HG03439 (cell line): ENCODE measurements at regions not wholly inside any gene's neighbourhood (a gene's known extent, or its start where the extent isn't known, plus 50 kb on each side); places are given as distances from the start of the nearest gene placed in this dataset.

Source experiments
- ATAC-seq: cut with Tn5 transposase; IDR thresholded peaks from one replicate; pipeline ENCODE4 v1.9.1; 2021; ENCODE audit warnings: mild to moderate bottlenecking, moderate library complexity; ENCODE audit not compliant: unreplicated experiment

DNA sequence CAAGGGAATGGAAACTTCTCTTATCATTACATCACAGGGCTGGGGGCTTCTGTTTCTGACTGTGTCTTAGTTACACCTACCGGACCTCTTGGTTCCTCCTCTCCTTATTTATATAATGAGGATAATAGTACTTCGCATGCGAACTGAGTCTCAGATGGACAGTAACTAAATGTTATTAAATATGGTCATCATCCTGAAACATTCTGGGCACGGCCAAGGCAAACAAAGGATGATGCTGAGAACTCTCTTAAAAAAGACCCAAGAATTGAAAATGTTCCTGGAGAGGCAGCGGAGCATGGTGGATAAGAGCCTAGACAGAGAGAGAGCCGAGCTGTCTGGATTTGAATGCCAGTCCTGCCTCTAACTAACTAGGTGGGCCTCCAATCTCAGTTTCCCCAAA, 119.8 kb upstream of the SASH1 start:
- ATAC-seq: no peak

DNA sequence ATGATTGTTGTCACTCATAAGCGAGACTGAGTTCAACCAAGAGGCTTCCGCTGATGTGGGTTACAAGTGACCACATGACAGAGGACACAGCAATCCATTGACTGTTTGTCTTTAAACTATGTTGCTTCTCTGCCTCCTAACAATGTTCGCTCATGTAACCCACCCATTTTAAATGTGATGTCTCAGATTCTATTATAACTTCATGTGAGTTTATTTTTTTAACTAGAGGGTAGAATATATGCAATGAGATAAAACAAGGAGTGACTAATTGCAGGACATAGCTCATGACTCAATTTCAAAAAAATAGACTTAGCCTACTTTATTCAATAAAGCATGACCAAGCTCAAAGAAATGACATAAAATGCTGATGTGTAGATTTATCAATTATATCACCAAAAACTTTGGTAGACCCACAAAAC, 119.2 kb upstream of the SASH1 start:
- no peak for ATAC-seq

DNA sequence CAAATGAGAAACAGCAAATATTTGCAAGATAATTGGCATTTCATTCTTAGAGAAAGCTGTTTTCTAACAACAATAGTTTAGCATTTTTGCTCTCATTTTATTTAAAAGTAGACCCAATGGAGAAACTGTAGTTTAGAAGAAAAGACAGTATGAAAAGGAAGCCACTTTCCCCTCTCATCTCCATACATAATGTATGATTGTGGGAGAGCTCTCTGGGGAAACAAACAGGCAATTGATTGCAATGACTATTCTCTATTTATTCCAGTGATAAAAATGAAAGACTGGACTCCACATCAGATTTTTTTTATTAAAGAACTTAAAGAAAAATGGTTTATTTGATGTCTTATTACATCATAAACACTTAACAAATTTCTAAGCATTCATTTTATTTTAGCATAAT, 116.8 kb upstream of the SASH1 start:
- no peak for ATAC-seq

DNA sequence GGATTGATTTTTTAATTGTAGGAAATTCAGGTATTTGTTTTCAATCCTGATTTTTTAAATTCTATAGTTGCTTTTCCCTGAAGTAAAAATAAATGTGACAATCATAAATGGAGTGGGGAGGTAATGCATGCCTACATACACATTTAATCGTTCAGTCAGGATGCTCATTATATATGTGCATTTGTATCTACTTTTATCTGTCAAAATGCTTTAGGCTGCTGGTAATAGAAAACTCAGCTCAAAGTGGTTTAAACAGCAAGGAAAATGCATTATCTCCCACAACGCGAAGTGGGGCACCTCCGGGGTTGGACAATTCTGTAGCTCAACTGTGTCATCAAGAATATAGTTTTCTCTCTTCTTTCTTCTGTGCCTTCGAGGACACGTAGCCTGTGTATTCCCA, 116.4 kb upstream of the SASH1 start:
- no peak for ATAC-seq

DNA sequence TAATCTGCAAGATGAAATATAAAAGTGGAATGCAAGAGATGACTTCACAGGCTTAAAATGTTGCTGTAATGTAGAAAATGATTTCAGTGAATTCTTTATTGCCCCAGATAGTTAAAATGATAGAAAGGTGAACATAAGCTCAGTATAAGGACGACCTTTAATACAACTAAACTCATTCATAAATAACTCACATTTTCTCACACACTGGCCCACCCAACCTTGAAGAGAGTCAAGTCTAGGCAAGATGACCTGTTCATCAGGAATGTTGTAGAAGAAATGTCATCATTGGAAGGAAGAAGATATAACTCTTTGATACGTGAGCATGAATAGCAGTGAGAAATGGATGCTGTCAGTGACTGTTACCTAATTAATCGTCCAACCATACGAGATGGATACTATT, 111.1 kb upstream of the SASH1 start:
- no peak for ATAC-seq

DNA sequence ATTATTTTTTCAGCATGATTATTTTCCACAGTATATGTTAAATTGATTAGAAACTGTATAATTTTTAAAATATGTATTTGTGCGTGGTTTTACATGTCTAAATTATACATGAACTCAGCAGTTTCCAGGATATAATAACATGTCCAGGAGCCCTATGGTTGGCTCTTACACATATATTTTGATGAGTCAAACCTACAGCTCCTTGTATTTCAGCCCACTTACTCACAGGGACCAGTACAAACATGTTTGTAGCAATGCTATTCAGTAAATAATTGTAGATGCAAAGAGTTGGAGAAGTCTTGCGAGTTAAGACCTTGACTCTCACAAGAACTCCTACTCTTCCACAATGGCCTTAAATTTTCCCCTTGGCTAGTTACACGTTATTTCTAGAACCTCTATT, 107.2 kb upstream of the SASH1 start:
- no peak for ATAC-seq

DNA sequence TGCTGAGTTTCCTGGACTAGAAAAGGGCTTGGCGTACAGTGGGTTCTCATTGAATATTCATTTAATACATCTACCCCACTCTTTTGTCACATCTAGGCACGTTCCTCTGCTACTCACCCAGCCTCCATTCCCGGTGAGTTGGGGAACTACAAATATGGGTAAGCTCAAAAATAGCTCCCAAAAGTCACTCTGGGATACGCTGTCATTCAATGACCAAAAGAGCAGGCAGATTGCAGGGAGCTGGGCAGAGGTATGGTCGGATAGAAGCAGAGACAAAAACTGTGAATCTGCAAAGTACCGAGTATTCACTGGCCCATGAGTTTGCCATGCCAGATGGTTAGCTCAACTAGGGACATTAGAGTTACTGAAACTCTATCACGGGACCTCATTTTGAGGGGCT, 103.9 kb upstream of the SASH1 start:
- no peak for ATAC-seq

DNA sequence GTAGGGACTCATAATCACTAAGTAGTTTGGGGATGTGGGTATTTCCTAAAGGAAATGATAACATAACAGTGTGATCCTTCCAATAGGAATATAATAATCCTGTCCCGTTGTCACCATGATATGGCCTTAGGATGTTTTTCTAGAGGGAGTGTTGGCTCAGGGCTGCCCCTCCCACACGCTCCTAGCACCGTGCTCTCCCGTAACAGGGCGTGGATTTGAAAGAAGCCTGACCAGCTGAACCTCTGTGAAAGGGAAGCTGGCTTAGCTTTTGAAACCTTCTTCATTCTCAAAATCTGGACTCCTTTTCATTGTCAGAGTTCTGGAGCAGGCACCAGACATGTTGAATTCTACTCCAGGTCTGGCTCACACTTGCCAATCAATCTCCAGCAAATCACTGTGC, 103.4 kb upstream of the SASH1 start:
- ATAC-seq: no peak

DNA sequence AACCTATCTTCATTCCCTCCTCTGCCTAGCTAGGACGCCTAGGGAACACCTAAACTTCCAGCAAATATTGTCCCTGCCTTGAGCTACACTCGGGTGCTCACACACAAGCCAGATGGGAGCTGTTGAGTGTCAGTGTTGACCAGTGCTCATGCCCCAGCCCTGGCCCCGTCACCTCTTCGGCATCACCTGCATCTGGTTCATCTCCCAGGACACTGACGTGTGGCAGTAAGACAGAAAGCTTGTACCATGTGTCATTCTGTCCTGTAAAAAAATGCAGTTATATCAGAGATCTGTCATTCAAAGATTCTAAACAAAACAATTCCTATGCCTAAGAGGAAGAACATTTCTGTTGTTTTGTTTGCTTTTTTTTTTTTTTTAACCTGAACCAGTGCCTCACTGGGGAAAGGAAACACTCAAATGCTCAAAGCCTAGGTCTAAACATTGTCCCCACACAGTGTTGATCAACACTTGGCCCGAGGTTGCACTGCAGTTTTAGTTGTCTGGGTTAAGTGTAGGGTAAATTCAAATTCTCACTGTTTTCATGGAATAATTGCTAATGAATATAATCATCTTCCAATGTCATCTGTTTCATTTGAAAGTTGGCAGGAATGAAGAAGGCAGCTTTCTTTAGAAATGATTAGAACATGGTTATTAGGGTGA, 102.7 kb upstream of the SASH1 start:
- ATAC-seq: no peak

DNA sequence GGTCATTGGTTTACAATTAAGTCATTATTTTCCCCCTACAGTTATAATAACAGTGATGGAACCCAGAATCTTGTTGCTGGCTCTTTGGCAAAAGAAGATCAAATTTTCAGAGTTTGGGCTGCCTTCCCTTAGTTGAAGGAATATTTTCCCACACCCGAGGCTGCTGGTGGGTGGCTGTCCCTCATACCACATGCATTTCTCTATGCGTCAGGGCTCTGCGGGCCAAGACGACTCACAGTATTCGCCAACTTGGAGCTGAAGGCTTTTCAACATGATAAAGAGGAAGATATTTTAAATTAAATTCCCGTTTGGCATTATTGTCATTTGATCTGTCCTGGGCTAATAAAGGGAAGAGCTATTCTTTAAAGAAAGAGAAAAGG, 102.2 kb upstream of the SASH1 start:
- ATAC-seq: no peak

DNA sequence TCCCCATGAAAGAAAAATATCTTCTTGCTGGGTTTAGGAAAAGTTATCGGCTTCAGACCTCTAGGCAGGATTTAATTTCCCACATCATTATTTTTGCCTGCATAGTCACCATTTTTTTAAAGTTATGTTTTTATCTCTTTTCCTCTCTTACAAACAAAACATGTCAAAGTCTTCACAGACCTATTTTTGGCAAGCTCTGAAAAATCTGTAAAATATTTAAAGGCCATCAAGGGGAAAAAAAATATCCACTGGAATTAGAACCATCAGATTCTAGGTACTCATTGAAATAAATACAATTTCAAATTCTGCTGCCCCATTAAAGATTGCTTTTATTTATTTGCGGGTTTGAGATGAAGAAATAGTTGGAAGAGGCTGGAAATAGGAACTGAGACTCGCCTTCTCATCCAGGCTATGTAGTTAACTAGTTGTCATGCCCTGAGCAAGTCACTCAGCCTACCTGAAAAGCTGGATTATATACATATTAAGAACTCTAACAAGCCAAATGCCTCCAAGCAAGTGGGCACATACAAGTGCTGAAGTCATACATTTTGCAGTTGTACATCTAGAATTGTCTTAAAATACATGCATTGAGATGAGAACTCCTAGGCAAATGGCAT, 101.7 kb upstream of the SASH1 start:
- ATAC-seq: no peak

DNA sequence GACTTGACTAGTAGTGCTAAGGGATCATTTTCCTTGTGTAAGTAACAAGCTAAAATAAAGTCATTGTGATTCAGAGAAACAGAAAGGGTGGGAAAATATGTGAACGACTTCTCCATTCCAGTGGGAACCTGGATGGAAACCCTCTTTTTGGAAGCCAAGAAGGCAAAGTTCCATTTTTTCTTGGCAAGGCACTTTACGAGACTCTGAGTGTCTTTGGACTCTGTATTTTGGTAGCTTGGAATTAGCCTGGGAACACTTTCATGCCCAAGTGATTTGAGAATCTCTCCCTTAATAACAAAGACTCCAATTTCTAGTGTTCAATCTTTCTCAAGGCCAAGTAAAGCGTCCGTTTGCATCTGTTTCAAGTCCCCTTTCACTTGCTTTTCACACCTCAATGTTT, 100.5 kb upstream of the SASH1 start:
- no peak for ATAC-seq

DNA sequence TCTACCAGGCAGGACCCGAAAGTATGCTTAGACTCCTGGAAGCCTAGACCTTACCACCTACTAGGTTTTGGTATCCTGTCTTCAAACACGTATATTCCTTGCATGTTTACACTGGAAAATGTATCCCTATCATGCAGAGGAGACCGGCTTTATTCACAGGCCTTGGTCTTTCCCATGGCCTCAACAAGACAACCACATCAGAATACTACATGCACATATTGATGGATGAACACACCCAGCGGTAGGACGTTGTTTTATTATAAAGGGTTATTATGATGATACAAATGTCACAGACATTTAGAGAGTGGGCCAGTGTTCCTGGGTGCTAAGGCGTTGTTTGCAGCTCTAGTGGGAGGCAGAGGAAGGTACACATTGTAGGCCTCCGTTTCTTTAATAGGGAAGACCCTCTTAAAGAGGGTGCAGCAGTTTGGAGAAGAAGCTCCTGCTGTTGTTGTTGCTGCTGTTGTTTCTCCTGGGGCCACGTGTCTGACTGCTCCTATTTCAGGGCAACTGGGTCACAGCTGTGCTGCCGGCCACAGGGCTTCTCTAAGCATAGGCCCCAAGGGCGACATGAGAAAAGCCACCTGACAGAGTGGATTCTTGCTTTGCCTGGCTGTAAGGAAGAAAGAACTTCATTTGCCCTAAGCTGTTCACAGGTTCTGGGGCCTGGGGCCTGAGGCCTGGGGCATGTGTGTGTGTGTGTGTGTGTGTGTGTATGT, 98.3 kb upstream of the SASH1 start:
- ATAC-seq: no peak

DNA sequence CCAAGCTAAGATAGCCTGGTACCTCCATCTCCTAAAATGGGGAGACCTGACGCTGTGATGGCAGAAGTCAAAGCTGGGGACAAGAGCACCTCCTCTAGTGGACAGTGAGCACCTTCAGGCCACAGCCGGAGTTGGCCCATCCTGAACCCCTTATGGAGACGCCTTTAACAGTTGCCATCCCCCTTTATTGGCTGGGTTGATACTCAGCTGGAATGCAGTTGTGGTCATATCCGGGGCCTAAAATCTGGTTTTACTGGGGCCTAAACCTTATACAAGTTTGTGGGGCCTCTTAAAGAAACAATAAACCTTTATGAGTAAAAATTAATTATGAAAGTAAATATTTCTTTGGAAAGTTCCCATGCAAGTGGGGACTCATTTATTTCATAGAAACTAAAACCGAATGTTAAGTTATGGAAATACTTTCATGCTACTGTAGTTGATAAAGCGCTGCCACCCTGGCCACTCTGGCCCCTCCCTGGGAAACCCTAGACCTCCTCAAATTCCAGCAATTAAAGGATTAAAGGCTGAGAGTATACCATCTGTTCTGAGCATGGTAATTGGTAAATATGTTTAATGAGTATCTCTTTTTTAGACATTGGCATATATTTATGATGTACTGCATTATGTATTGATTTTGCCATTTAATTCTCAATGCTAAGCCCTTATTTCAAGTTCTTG, 95.1 kb upstream of the SASH1 start:
- ATAC-seq: no peak

DNA sequence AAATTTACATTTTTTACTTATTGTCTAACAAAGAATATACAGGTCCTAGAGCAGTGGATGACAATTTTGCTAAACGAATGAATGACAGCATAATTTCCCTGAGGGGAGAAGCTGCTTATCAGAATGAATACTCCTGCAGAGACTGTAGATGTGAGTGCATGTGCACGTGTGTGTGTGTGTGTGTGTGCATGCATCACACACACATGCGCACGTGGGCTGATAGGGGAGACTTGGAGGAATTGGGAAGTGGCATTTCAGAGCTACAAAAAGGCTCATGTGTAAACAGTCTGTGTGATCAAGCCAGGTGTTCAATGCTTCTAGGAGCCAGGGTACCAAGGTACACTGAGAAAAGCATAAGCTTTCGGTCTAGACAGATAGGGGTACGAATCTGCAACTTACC, 93.5 kb upstream of the SASH1 start:
- ATAC-seq: no peak

DNA sequence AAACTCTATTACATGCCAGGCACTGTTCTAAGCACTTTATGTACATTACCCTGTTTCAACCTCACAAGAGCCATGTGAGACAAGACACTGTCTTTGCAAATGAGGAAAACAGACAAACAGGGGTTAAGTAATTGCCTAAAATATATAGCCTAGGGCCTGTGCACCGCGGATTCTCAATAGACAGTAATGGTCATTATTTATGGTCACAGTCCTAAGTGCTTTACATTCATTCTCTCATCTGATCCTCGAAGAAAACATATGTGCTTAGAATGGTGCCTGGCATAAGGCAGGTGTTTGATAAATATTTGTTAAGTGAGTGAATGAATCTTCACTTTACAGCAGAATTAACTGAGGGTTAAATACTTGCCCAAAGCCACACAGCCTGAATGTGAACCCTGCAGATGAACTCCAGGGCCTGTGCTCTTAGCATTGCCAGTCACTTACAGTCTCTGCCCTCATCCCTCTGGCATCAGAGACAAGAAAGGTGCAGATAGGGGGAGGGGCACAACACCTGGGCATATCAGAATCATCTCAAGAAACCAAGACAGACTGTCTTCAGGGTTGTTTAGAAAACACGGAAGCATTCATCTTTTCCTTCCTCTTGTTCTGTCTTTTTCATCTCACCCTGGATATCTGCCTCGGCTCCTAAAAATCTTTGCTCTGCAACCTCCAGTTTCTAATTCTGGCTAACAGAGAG, 92.8 kb upstream of the SASH1 start:
- no peak for ATAC-seq

DNA sequence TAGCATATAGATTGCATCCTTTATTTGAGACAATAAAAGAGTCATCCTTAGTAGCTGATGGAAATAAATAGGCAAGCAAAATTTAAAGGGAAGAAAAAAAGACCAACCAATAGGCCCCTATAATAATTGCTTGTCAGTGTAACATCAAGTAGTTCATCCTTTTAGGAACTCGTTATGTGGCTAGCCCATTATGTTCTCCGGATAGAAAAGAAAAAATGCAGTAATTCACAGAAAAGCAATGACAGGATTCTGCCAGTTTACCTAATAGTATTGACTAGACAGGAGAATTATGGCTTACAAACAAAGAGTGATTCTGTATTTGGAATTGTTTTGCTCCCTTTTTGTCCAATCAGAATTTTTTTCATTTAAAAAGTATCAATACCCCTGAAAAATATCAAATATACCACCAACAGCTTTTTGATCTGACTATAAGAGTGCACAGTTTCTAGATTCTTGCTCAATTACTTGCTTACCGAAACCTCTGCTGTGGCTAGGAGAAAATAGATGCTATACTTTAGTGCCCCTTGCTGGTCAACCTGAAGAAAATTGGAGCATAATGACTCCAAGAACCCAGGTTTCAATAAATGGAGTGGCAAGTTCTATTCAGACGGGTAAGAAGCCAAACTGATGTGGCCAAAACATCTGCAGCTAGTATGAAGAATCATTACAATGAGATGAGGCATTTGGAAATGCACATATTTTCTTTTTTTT, 91.5 kb upstream of the SASH1 start:
- ATAC-seq: no peak

DNA sequence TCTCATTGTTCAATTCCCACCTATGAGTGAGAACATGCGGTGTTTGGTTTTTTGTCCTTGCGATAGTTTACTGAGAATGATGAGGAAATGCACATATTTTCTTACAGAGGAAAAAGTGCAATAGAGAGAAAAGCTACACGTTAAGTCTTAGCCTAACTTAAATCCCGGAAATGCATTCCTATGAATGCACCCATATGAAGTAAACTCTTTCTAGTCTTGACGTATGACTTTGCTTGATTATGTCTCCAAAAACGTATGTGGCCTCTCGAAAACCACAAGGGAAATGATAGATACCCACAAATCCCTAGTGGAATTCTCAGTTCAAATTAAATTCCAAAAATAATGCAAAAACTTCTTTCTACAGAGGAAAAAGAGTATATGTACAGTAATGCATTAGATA, 90.7 kb upstream of the SASH1 start:
- no peak for ATAC-seq

DNA sequence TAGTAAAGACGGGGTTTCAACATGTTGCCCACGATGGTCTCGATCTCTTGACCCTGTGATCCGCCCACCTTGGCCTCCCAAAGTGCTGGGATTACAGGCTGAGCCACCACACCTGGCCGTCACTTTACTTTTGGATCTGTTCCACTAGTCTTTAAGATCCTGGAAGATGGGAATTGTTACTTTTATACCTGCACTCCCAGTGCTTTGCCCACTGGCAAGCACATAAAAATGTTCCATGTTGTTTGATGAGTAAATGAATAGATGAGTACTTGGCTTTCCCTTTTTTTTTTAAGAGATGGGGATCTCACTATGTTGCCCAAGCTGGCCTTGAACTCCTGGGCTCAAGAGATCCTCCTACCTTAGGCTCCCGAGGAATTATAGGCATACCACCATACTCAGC, 84.8 kb upstream of the SASH1 start:
- ATAC-seq: no peak

DNA sequence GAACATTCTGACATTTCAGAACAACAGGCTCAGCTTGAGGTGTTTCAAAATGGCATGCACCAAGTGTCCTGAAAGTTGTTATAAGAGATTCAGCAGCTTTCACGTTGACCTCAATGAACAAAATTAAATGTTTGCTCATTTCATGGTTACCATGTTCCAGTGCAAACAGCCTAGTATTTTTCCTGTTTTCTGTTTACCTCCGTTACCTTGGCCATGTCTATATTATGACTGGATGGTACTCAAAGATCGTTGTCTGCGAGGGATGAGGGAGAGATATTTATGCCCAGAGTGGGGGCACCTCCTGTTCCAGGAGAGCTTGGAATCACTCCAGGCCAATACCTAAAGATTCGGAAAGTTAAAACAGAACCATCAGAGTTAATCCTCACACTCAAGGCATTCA, 83.8 kb upstream of the SASH1 start:
- ATAC-seq: no peak

DNA sequence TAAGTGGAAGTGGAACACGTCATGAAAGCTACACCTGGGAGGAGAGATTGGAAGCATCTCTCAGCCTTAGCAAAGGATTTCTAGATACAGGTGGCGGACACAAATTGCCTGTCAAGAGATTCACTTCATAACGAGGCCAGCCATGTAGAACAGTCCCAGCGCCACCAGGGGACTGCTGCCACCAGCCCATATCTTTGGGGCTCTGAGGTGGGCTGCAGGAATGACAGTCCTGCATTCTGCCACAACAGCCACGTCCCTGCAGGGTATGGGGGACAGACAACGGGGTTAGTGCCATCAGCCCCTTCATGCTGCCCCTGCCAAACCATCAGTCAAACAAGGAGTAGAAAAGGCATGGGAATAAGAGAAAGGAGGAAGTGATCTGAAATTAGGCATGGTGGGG, 81.2 kb upstream of the SASH1 start:
- ATAC-seq: no peak
